Tibial artery (tissue), 4 donors: ENCODE measurements at regions not wholly inside any gene's neighbourhood (a gene's known extent, or its start where the extent isn't known, plus 50 kb on each side); places are given as distances from the start of the nearest gene placed in this dataset.

Experiments
- DNase-seq, 2 donors: peaks; one replicate each; pipeline ENCODE4 v3.0.0-alpha.2; 2019
- H3K27ac ChIP-seq, 2 donors: fragments of 200-600 bp; sonication (generic) in 1 of 2; 1 replicate in 1 of 2; 2 replicates in 1 of 2; pipeline ENCODE4 v1.5.1; 2018 to 2019; ENCODE audit warnings: mild to moderate bottlenecking in 1 of 2
- H3K27me3 ChIP-seq, 2 donors: fragments of 200-600 bp; sonication (generic) in 1 of 2; one replicate each; pipeline versions ENCODE4 v1.5.1 to v1.6.0; 2016 to 2019
- H3K36me3 ChIP-seq, 3 donors: fragments of 200-600 bp; sonication (generic) in 2 of 3; one replicate each; pipeline ENCODE4 v1.5.1; 2016 to 2019; ENCODE audit warnings: mild to moderate bottlenecking in 2 of 3
- H3K4me1 ChIP-seq, 4 donors: fragments of 200-600 bp; sonication (generic) in 2 of 4; 1 replicate in 3 of 4; 2 replicates in 1 of 4; pipeline ENCODE4 v1.5.1; 2016 to 2019
- H3K4me3 ChIP-seq, 2 donors: fragments of 200-600 bp; sonication (generic) in 1 of 2; 1 replicate in 1 of 2; 2 replicates in 1 of 2; pipeline ENCODE4 v1.5.1; 2018 to 2019; ENCODE audit warnings: mild to moderate bottlenecking in 2 of 2
- H3K9me3 ChIP-seq, 3 donors: fragments of 200-600 bp; sonication (generic) in 1 of 3; one replicate each; pipeline ENCODE4 v1.5.1; 2016 to 2019
- CTCF ChIP-seq, 2 experiments: fragments of 200-600 bp in 1 of 2; fragments of 450-650 bp in 1 of 2; IDR thresholded peaks; one replicate each; pipeline ENCODE4 v1.5.1; 2017 to 2019; ENCODE audit warnings: antibody characterized with exemption in 2 of 2, mild to moderate bottlenecking in 1 of 2, moderate library complexity in 1 of 2
- intact Hi-C: fragments of 100-400 bp; cut with DNase I; formaldehyde crosslinking; loops from one replicate; pipeline ENCODE4 v1.15.0; 2023; ENCODE audit warnings: low total_unique reads

DNA sequence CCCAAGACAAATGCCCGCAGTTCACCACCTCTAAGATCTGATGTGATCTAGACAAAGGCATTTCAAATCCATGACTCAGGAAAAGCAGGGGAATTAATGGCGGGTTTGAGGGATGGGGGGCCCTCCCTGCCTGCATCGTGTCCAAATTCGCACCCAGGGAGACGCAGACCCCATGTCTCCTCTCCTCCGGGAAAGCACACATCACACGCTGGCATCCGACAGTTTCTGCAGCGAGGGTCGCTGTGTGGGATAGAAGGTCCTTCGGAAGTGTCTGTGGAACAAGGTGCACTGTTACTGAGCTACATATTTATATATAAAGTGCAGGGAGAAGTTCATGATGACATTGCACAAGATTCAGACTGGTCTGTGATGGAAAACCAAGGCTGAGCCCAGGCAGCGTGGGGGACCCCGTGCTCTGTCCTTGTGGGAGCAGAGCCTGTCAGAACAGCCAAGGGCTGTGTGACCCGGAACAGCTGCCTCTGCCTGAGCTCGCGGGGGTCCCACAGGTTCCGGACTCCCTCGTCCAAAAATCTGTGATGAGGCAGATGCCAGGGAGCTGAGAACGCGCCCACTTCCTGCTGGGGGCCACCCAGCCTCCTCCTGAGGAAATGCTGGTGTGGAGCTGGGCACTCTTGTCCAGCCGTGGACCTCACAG is 82.3 kb upstream of the CTDP1 start:
- H3K27me3 ChIP-seq: peaks cover 0 to 2% of the 10 kb centered on the region in 2 donors
- no peaks in the 10 kb centered on the region for H3K4me1 ChIP-seq
- no peaks in the 10 kb centered on the region for H3K36me3 ChIP-seq
- H3K27ac ChIP-seq: no peak overlapping the region
- no peak for TF ChIP-seq CTCF (IDR thresholded peaks at IDR 0.05)
- intact Hi-C loops: loop anchor here (10.0 kb wide), 1 partner anchor 533 kb away; the partner anchor contains the start of gene ATP9B
- DNase-seq: peak in 1 of 2 donors; percentile 56
- H3K9me3 ChIP-seq: peaks cover 0 to 3% (median 0%) of the 10 kb centered on the region in 3 donors
- H3K4me3 ChIP-seq: no peak overlapping the region

- Histone ChIP-seq H3K36me3 (no peaks in the 10 kb centered on the region), H3K4me3 (no peak overlapping the region), H3K27ac (no peak overlapping the region), H3K27me3 (peaks cover 0 to 2% of the 10 kb centered on the region in 2 donors), H3K4me1 (no peaks in the 10 kb centered on the region), H3K9me3 (peaks cover 0 to 3% (median 0%) of the 10 kb centered on the region in 3 donors)
- DNase-seq: peak in 1 of 2 donors; percentile 63
- intact Hi-C loops: loop anchor here (10.0 kb wide), 1 partner anchor 533 kb away; the partner anchor contains the start of gene ATP9B
- TF ChIP-seq CTCF (IDR thresholded peaks at IDR 0.05): no peak
These were observed 81.6 kb upstream of the CTDP1 start for GRCh38 chr18:79597831-79598632.

DNA sequence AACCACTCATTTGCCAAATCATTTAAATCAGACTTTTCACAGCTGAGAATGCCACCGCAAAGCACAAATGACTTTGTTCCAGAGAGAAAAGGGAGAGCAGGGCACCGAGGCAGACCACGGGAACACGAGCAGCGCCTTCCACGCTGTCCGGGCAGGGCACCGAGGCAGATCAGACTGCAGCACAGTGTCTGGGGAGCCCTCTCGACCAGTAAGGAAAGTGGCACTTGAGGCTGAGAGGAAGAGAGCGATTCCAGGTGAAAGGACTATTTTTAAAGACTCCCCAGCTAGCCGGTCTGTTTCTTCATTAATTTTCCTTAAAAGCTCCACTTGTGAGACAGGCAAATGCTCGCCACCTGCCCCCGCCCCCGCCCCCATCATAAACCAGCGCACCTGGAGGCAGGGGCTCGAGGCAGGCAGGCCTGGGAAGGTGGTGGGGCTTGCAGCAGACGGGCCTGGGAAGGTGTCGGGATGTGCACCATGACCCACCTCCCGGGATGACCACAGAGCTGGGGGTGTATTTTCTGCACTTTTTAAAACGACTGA is 80.9 kb upstream of the CTDP1 start:
- Histone ChIP-seq H3K4me3 (no peak overlapping the region), H3K9me3 (peaks cover 0 to 2% (median 0%) of the 10 kb centered on the region in 3 donors), H3K36me3 (no peaks in the 10 kb centered on the region), H3K27ac (no peak overlapping the region), H3K27me3 (peaks cover 0 to 2% of the 10 kb centered on the region in 2 donors), H3K4me1 (no peaks in the 10 kb centered on the region)
- peak in 1 of 2 donors; percentile 51 for DNase-seq
- no peak for TF ChIP-seq CTCF (IDR thresholded peaks at IDR 0.05)
- intact Hi-C loops: loop anchor here (10.0 kb wide), 1 partner anchor 534 kb away; the partner anchor contains the start of gene ATP9B

- peak; percentile 9 to 53 for DNase-seq
- no peaks in the 10 kb centered on the region for H3K4me1 ChIP-seq
- TF ChIP-seq CTCF (IDR thresholded peaks at IDR 0.05): no peak
- H3K9me3 ChIP-seq: no peaks in the 10 kb centered on the region
- intact Hi-C loops: loop anchor here (10.0 kb wide), 1 partner anchor 535 kb away; the partner anchor contains the start of gene ATP9B
- H3K4me3 ChIP-seq: no peak overlapping the region
- peaks cover 0 to 2% of the 10 kb centered on the region in 2 donors for H3K27me3 ChIP-seq
- no peaks in the 10 kb centered on the region for H3K36me3 ChIP-seq
- no peak overlapping the region for H3K27ac ChIP-seq
These were observed 80.1 kb upstream of the CTDP1 start for GRCh38 chr18:79599441-79599931.

DNA sequence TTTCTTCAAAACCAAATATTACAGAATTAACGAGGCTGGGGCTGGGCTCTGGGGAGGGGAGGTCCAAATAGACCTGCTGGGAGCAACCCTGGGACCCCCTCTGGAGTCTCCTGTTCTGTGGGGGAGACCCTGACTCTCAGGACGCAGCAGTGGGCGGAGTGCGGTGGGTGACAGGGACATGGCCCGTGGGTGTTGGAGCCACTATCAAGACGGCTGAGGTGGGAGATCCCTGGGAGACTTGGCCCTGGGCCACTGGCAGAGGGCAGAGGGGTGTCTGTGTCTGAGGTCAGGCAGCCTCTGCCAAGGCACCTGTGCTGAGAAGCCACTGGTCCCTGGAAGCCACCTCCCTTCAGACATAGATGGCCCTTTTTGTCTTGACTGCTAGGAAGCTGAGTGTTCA is 79.5 kb upstream of the CTDP1 start:
- H3K36me3 ChIP-seq: no peaks in the 10 kb centered on the region
- no peak overlapping the region for H3K4me3 ChIP-seq
- intact Hi-C loops: no loop called here
- no peaks in the 10 kb centered on the region for H3K4me1 ChIP-seq
- peaks cover 0 to 2% of the 10 kb centered on the region in 2 donors for H3K27me3 ChIP-seq
- no peak overlapping the region for H3K27ac ChIP-seq
- DNase-seq: peak in 1 of 2 donors; percentile 48
- H3K9me3 ChIP-seq: no peaks in the 10 kb centered on the region
- no peak for TF ChIP-seq CTCF (IDR thresholded peaks at IDR 0.05)
